Lower leg skin (tissue), 3 donors: ENCODE measurements at regions not wholly inside any gene's neighbourhood (a gene's known extent, or its start where the extent isn't known, plus 50 kb on each side); places are given as distances from the start of the nearest gene placed in this dataset.

Experiments used
- CTCF ChIP-seq, 3 donors: fragments of 450-650 bp; IDR thresholded peaks; one replicate each; pipeline ENCODE4 v1.5.1; 2016; ENCODE audit warnings: antibody characterized with exemption in 3 of 3, mild to moderate bottlenecking in 3 of 3, moderate library complexity in 2 of 3
- POLR2A ChIP-seq, 2 donors: fragments of 450-650 bp; IDR thresholded peaks; one replicate each; pipeline ENCODE4 v1.6.1; 2016 to 2017; ENCODE audit warnings: antibody characterized with exemption in 2 of 2, mild to moderate bottlenecking in 1 of 2, moderate library complexity in 1 of 2

- TF ChIP-seq CTCF (IDR thresholded peaks at IDR 0.05) (no peak), POLR2A (IDR thresholded peaks at IDR 0.05) (no peak)
Observed at GRCh38 chr10:90089719-90090118, 388.3 kb downstream of the KIF20B start.
